ENCODE measurements at regions not wholly inside any gene's neighbourhood (a gene's known extent, or its start where the extent isn't known, plus 50 kb on each side); places are given as distances from the start of the nearest gene placed in this dataset.
"Not testable (repeated sequence)": the region's sequence is repeated elsewhere in the genome, so short reads cannot be mapped to it uniquely, and the experiment has no call there.

DNA sequence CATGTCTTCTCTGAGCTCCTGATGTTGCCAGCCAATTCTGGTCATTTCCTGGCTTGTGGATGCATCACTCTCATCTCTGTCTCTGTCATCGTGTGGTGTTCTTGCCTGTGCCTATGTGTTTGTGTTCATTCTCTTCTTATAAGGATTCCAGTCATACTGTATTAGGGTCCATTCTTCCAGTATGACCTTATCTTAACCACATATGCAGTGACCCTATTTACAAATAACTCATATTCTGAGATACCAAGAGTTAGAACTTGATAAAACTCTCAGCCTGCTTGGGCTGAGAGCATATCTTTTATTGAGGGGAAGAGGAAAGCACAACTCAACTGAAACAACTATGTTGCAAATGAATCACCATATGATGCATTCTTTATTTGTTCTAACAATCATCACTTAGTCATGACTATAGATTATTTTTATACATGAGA lies 189.0 kb upstream of the ANXA10 start:
- no peak overlapping the region for H3K4me3 ChIP-seq (replicated peaks; ENCODE audit: low read depth, low read length)
- TF ChIP-seq, protein P1, sequence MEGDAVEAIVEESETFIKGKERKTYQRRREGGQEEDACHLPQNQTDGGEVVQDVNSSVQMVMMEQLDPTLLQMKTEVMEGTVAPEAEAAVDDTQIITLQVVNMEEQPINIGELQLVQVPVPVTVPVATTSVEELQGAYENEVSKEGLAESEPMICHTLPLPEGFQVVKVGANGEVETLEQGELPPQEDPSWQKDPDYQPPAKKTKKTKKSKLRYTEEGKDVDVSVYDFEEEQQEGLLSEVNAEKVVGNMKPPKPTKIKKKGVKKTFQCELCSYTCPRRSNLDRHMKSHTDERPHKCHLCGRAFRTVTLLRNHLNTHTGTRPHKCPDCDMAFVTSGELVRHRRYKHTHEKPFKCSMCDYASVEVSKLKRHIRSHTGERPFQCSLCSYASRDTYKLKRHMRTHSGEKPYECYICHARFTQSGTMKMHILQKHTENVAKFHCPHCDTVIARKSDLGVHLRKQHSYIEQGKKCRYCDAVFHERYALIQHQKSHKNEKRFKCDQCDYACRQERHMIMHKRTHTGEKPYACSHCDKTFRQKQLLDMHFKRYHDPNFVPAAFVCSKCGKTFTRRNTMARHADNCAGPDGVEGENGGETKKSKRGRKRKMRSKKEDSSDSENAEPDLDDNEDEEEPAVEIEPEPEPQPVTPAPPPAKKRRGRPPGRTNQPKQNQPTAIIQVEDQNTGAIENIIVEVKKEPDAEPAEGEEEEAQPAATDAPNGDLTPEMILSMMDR (IDR thresholded peaks at IDR 0.05; ENCODE audit: insufficient read depth, low read length, poor library complexity, severe bottlenecking) = no peak
- H3K27me3 ChIP-seq (replicated peaks; ENCODE audit: control insufficient read depth, insufficient read depth, low read length) = no peaks in the 10 kb centered on the region
- H3K36me3 ChIP-seq (ENCODE audit: control insufficient read depth, insufficient read depth, low read length) = no peaks in the 10 kb centered on the region
- DNase-seq (ENCODE audit: extremely low read depth, insufficient read length) = no peak

DNA sequence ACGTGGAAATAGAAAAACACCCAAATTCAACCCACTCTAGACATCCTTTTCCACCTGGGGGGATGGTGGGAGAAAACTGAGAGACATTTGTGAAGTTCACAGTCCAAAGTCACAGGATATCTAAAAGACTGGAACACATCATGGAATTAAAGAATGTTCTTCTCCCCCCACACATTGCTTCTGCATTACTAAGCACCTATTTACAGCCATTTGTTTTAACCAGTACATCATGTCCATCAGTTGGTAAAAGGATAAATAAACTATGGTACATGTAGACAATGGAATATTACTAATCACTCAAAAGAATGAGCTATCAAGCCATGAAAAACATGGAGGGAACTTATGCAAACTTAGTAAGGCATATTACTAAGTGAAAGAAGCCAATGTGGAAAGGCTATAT lies 185.5 kb upstream of the ANXA10 start:
- TF ChIP-seq, protein P1 (IDR thresholded peaks at IDR 0.05; ENCODE audit: insufficient read depth, low read length, poor library complexity, severe bottlenecking) = no peak
- Histone ChIP-seq H3K27me3 (replicated peaks; ENCODE audit: control insufficient read depth, insufficient read depth, low read length) (no peaks in the 10 kb centered on the region), H3K4me3 (replicated peaks; ENCODE audit: low read depth, low read length) (no peak overlapping the region), H3K36me3 (ENCODE audit: control insufficient read depth, insufficient read depth, low read length) (no peaks in the 10 kb centered on the region)
- DNase-seq (ENCODE audit: extremely low read depth, insufficient read length) = no peak

DNA sequence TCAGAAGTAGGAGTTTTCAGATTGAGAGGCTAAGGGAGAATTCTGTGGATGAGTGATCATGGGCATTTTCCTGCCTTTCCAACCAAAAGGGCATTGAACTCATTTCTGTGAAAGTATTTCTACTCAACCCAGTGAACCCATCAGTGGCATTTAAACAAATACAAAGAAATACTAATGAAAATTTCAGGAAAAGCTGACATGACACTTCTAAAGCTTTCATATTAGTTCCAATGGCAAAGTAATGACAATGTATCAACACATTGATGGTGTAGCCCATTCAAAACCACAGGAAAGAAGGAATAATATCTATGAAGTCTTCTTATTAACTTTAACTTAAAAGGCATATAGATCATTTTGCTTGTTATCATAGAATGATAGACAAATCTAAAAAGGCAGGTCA lies 183.5 kb upstream of the ANXA10 start:
- DNase-seq (ENCODE audit: extremely low read depth, insufficient read length) = no peak
- Histone ChIP-seq H3K36me3 (ENCODE audit: control insufficient read depth, insufficient read depth, low read length) (no peaks in the 10 kb centered on the region), H3K4me3 (replicated peaks; ENCODE audit: low read depth, low read length) (no peak overlapping the region), H3K27me3 (replicated peaks; ENCODE audit: control insufficient read depth, insufficient read depth, low read length) (no peaks in the 10 kb centered on the region)
- TF ChIP-seq, protein P1 (IDR thresholded peaks at IDR 0.05; ENCODE audit: insufficient read depth, low read length, poor library complexity, severe bottlenecking) = no peak

DNA sequence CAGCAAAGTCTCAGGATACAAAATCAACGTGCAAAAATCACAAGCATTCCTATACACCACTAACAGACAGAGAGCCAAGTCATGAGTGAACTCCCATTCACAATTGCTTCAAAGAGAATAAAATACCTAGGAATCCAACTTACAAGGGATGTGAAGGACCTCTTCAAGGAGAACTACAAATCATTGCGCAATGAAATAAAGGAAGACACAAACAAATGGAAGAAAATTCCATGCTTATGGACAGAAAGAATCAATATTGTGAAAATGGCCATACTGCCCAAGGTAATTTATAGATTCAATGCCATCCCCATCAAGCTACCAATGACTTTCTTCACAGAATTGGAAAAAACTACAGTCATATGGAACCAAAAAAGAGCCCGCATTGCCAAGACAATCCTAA lies 179.8 kb upstream of the ANXA10 start:
- H3K27me3 ChIP-seq (replicated peaks; ENCODE audit: control insufficient read depth, insufficient read depth, low read length); DNase-seq (ENCODE audit: extremely low read depth, insufficient read length); H3K36me3 ChIP-seq (ENCODE audit: control insufficient read depth, insufficient read depth, low read length); H3K4me3 ChIP-seq (replicated peaks; ENCODE audit: low read depth, low read length): not testable (repeated sequence)

DNA sequence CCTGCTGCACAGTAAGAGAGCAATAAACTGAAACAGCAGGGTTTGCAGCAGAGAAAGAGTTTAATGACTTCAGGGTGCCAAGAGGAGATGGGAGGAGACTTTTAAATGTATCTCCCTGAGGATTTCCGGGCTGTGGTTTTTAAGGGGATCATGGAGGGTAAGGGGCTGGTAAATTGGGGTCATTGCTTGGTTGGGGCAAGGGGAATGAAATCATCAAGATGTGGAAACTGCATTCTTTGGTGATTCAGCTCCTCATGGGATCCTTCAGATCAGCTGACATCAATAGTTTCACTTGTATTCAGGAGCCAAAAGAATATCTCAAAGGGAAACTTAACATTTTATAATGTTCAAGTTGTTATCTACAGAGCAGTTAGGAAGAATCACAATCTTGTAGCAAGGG lies 174.3 kb upstream of the ANXA10 start:
- Histone ChIP-seq H3K4me3 (replicated peaks; ENCODE audit: low read depth, low read length) (no peak overlapping the region), H3K27me3 (replicated peaks; ENCODE audit: control insufficient read depth, insufficient read depth, low read length) (no peaks in the 10 kb centered on the region), H3K36me3 (ENCODE audit: control insufficient read depth, insufficient read depth, low read length) (no peaks in the 10 kb centered on the region)
- TF ChIP-seq, protein P1 (IDR thresholded peaks at IDR 0.05; ENCODE audit: insufficient read depth, low read length, poor library complexity, severe bottlenecking) = no peak
- no peak for DNase-seq (ENCODE audit: extremely low read depth, insufficient read length)

DNA sequence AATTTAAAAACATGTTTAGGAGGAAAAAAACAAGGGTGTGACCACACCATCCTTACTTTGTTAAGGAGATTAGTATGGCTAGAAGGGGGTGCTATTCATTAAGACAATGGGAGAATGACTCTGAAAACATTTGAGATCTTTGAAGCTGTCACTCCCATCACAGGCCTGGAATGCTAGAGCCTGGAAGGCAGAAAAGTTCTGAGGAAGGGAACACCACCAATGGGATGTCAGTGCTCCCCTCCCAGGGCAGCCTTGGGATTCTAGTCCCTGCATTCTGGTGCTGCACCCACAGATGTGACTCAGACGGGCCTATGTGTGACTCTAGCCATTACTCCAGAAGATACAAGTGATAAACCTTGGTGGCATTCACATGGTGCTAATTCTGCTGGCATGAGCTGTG lies 162.2 kb upstream of the ANXA10 start:
- TF ChIP-seq, protein P1 (IDR thresholded peaks at IDR 0.05; ENCODE audit: insufficient read depth, low read length, poor library complexity, severe bottlenecking) = no peak
- Histone ChIP-seq H3K4me3 (replicated peaks; ENCODE audit: low read depth, low read length) (no peak overlapping the region), H3K36me3 (ENCODE audit: control insufficient read depth, insufficient read depth, low read length) (no peaks in the 10 kb centered on the region), H3K27me3 (replicated peaks; ENCODE audit: control insufficient read depth, insufficient read depth, low read length) (no peaks in the 10 kb centered on the region; the same call in 1 of the 2 replicates)
- DNase-seq (ENCODE audit: extremely low read depth, insufficient read length) = no peak

All from GM06990 (cell line).